Endothelial cell of umbilical vein (primary cell): ENCODE measurements at regions not wholly inside any gene's neighbourhood (a gene's known extent, or its start where the extent isn't known, plus 50 kb on each side); places are given as distances from the start of the nearest gene placed in this dataset.

Experiments
- BruUV-seq: library from RNA; stranded (reverse); fragments of 400-500 nt; replicated peaks from 2 replicates; lab custom pipeline; 2021; lab: Mats Ljungman, UMichigan
- CTCF ChIA-PET: fragments of 300-600, 350-600 bp; sonication (Branson Sonifier 250); formaldehyde crosslinking; loops from one replicate; lab custom pipeline; 2021; ENCODE audit warnings: antibody characterized with exemption, inconsistent platforms; lab: Charles Lee
- POLR2A ChIA-PET: fragments of 300-600, 350-600 bp; sonication (Branson Sonifier 250); formaldehyde crosslinking; loops from one replicate; lab custom pipeline; 2021; ENCODE audit warnings: antibody characterized with exemption, inconsistent platforms; lab: Charles Lee
- DNase-seq: peaks from one replicate; pipeline ENCODE4 v3.0.0-alpha.2; 2011; ENCODE audit warnings: low read depth, low spot score
- FAIRE-seq: peaks from 2 replicates; lab custom pipeline; 2011; peaks lifted over from hg19 to GRCh38; lab: Jason Lieb, UNC
- H2AFZ ChIP-seq: 2 replicates; pipeline ENCODE4 v1.6.0; 2012; ENCODE audit warnings: low read depth, low read length, control low read depth, inconsistent platforms
- H3K27ac ChIP-seq: 2 replicates; pipeline ENCODE4 v1.5.1; 2011; ENCODE audit warnings: low read depth, mild to moderate bottlenecking, control low read depth, low read length, moderate library complexity; ENCODE audit not compliant: insufficient read depth
- H3K27me3 ChIP-seq, 2 experiments: 2 replicates each; pipeline versions ENCODE4 v1.6.0 to v1.6.1; 2011; ENCODE audit warnings: low read length in 2 of 2, mixed read lengths in 1 of 2; ENCODE audit not compliant: control insufficient read depth in 2 of 2, insufficient read depth in 2 of 2
- H3K36me3 ChIP-seq, 2 experiments: 2 replicates in 1 of 2; 3 replicates in 1 of 2; pipeline ENCODE4 v1.5.1; 2011; ENCODE audit warnings: low read length in 2 of 2, mild to moderate bottlenecking in 1 of 2, moderate library complexity in 1 of 2; ENCODE audit not compliant: control insufficient read depth in 2 of 2, insufficient read depth in 2 of 2; ENCODE audit errors: extremely low read depth in 1 of 2
- H3K4me1 ChIP-seq: 3 replicates; pipeline ENCODE4 v1.5.1; 2011; ENCODE audit warnings: mild to moderate bottlenecking, low read length; ENCODE audit not compliant: control insufficient read depth, insufficient read depth; ENCODE audit errors: extremely low read depth
- H3K4me2 ChIP-seq: 2 replicates; pipeline ENCODE4 v1.6.1; 2011; ENCODE audit warnings: low read length, control low read depth, mixed read lengths; ENCODE audit not compliant: insufficient read depth
- H3K4me3 ChIP-seq, 3 experiments: fragments of 200-600 bp in 1 of 3; sonication (generic), shearing (Covaris generic) in 1 of 3; replicated peaks in 1 of 3; 2 replicates each; pipeline ENCODE4 v1.5.1; 2011 to 2016; ENCODE audit warnings: control low read depth in 3 of 3, low read length in 3 of 3, mild to moderate bottlenecking in 2 of 3, inconsistent platforms in 1 of 3, low read depth in 1 of 3, moderate library complexity in 1 of 3; ENCODE audit not compliant: insufficient read depth in 1 of 3
- H3K79me2 ChIP-seq: 2 replicates; pipeline ENCODE4 v1.6.0; 2012; ENCODE audit warnings: low read length, inconsistent platforms; ENCODE audit not compliant: control insufficient read depth, insufficient read depth
- H3K9ac ChIP-seq: replicated peaks from 2 replicates; pipeline ENCODE3; 2011; ENCODE audit warnings: low read length, control low read depth; ENCODE audit not compliant: insufficient read depth; ENCODE audit errors: extremely low read depth
- H3K9me1 ChIP-seq: replicated peaks from 3 replicates; pipeline ENCODE4 v1.6.0; 2011; ENCODE audit warnings: mild to moderate bottlenecking, low read length; ENCODE audit not compliant: control insufficient read depth, insufficient read depth; ENCODE audit errors: extremely low read depth
- H3K9me3 ChIP-seq: replicated peaks from 2 replicates; pipeline ENCODE4 v1.5.1; 2012; ENCODE audit warnings: low read length, inconsistent platforms; ENCODE audit not compliant: control insufficient read depth, insufficient read depth
- H4K20me1 ChIP-seq: replicated peaks from 2 replicates; pipeline ENCODE3; 2011; ENCODE audit warnings: mild to moderate bottlenecking, low read length; ENCODE audit not compliant: control insufficient read depth, insufficient read depth; ENCODE audit errors: extremely low read depth
- EZH2 ChIP-seq: IDR thresholded peaks from 2 replicates; pipeline ENCODE4 v1.6.1; 2012; ENCODE audit warnings: borderline replicate concordance, low read depth, mild to moderate bottlenecking, moderate library complexity, low read length, inconsistent platforms; ENCODE audit not compliant: severe bottlenecking
- FOS ChIP-seq: IDR thresholded peaks from 2 replicates; pipeline ENCODE4 v1.6.1; 2011; ENCODE audit warnings: mild to moderate bottlenecking, low read length, moderate library complexity, borderline replicate concordance; ENCODE audit not compliant: insufficient read depth
- GATA2 ChIP-seq: IDR thresholded peaks from 2 replicates; pipeline ENCODE4 v1.7.0; 2011; ENCODE audit warnings: low read depth, mild to moderate bottlenecking, moderate library complexity, mixed read lengths, low read length; ENCODE audit not compliant: insufficient read length, insufficient read depth
- JUN ChIP-seq: IDR thresholded peaks from 2 replicates; pipeline ENCODE4 v1.6.1; 2011; ENCODE audit warnings: borderline replicate concordance, low read depth; ENCODE audit not compliant: insufficient read length, insufficient read depth
- MYC ChIP-seq: IDR thresholded peaks from one replicate; pipeline ENCODE4 v1.6.1; 2011; ENCODE audit warnings: mild to moderate bottlenecking, low read depth, low read length
- POLR2A ChIP-seq: IDR thresholded peaks from 2 replicates; pipeline ENCODE4 v1.6.1; 2012; ENCODE audit warnings: low read depth, mild to moderate bottlenecking, control low read depth, low read length
- POLR2AphosphoS5 ChIP-seq: IDR thresholded peaks from 2 replicates; pipeline ENCODE4 v1.6.1; 2012; ENCODE audit warnings: low read depth, mild to moderate bottlenecking, control low read depth, low read length, moderate library complexity; ENCODE audit not compliant: insufficient read depth
- dilution Hi-C: fragments of 300-500 bp; cut with MboI; formaldehyde crosslinking; loops from one replicate; pipeline ENCODE4 v1.15.0; 2019; ENCODE audit warnings: low sequenced_read_pairs; ENCODE audit not compliant: extremely low pct_ligation_motif_present
- intact Hi-C: fragments of 100-400 bp; cut with micrococcal nuclease; formaldehyde crosslinking; loops from one replicate; pipeline ENCODE4 v1.10.0; 2022
- TF ChIP-seq, protein P1 (sequence below): IDR thresholded peaks from 2 replicates; pipeline ENCODE4 v1.6.1; 2011; ENCODE audit not compliant: insufficient read depth, insufficient read length
- TF ChIP-seq, protein P2 (sequence below), 2 donors: IDR thresholded peaks; 1 replicate in 1 of 2; 2 replicates in 1 of 2; pipeline ENCODE4 v1.5.1; 2011; ENCODE audit warnings: low read length in 2 of 2, mild to moderate bottlenecking in 2 of 2, moderate library complexity in 2 of 2, control low read depth in 1 of 2, inconsistent platforms in 1 of 2, low read depth in 1 of 2; ENCODE audit not compliant: insufficient read depth in 1 of 2; ENCODE audit errors: extremely low read depth in 1 of 2

DNA sequence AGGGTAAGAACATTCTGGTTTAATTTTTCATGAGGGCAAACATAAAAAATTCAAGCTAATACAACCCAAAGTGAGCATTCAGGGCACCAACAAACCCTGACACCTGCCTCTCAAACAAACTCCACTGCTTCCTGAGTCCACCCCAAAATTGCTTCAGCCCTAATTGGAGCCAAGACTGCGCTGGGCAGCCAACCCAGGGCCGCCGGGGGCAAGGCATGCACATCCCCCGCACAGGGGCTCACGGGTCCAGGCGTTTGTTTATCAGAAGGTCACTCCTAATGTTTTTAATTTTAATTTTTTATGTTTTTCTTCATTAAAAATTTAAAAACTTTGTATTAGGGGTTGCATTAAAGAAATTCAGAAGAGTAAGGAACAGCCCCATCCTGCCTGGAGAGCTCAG is 459.1 kb upstream of the CDH4 start:
- Histone ChIP-seq H3K27me3 (no peaks in the 10 kb centered on the region), H3K9ac (no peak overlapping the region), H2AFZ (no peak overlapping the region), H3K79me2 (no peaks in the 10 kb centered on the region), H3K4me3 (no peak overlapping the region), H3K36me3 (no peaks in the 10 kb centered on the region), H3K9me1 (no peaks in the 10 kb centered on the region), H3K27ac (no peak overlapping the region), H3K4me2 (no peak overlapping the region), H3K4me1 (no peaks in the 10 kb centered on the region), H3K9me3 (peaks cover 12% of the 10 kb centered on the region), H4K20me1 (no peaks in the 10 kb centered on the region)
- CTCF ChIA-PET, result no interaction called here
- TF ChIP-seq GATA2 (no peak), JUN (no peak), POLR2A (no peak), POLR2AphosphoS5 (no peak)
- TF ChIP-seq, protein P1, sequence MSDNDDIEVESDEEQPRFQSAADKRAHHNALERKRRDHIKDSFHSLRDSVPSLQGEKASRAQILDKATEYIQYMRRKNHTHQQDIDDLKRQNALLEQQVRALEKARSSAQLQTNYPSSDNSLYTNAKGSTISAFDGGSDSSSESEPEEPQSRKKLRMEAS, result no peak
- no TSS peak for BruUV-seq
- POLR2A ChIA-PET, result no interaction called here
- dilution Hi-C loops (no loop called here), intact Hi-C loops (no loop called here)
- FAIRE-seq, result no peak
- no peak for DNase-seq

DNA sequence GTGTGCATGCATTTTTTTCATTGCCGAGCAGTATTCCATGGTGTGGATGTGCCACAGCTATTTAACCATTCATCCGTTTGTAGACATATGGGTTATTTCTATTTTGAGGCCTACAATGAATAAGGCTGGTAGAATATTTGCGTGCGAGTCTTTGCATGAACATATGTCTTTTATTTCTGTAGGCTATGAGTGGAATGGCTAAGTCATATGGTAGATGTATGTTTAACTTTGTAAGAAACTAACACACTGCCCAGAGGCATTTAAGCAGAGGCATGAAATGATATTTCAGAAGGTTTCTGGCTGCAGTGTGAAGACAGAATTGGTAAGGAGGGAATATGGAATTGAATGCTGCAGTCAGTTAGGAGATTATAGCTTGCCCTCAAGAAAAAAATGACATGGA is 457.4 kb upstream of the CDH4 start:
- Histone ChIP-seq H3K36me3 (no peaks in the 10 kb centered on the region), H3K9ac (no peak overlapping the region), H3K27me3 (no peaks in the 10 kb centered on the region), H3K9me3 (peaks cover 11% of the 10 kb centered on the region), H3K4me2 (no peak overlapping the region), H2AFZ (no peak overlapping the region), H3K79me2 (no peaks in the 10 kb centered on the region), H3K4me1 (no peaks in the 10 kb centered on the region), H3K9me1 (no peaks in the 10 kb centered on the region), H3K27ac (no peak overlapping the region), H4K20me1 (no peaks in the 10 kb centered on the region), H3K4me3 (no peak overlapping the region)
- no peak for DNase-seq
- FAIRE-seq, result no peak
- intact Hi-C loops (no loop called here), dilution Hi-C loops (no loop called here)
- CTCF ChIA-PET, result no interaction called here
- BruUV-seq, result no TSS peak
- POLR2A ChIA-PET, result no interaction called here
- TF ChIP-seq POLR2A (no peak), FOS (no peak), JUN (no peak), GATA2 (no peak), EZH2 (no peak), MYC (no peak), POLR2AphosphoS5 (no peak)
- TF ChIP-seq, protein P1, result no peak
- TF ChIP-seq, protein P2, sequence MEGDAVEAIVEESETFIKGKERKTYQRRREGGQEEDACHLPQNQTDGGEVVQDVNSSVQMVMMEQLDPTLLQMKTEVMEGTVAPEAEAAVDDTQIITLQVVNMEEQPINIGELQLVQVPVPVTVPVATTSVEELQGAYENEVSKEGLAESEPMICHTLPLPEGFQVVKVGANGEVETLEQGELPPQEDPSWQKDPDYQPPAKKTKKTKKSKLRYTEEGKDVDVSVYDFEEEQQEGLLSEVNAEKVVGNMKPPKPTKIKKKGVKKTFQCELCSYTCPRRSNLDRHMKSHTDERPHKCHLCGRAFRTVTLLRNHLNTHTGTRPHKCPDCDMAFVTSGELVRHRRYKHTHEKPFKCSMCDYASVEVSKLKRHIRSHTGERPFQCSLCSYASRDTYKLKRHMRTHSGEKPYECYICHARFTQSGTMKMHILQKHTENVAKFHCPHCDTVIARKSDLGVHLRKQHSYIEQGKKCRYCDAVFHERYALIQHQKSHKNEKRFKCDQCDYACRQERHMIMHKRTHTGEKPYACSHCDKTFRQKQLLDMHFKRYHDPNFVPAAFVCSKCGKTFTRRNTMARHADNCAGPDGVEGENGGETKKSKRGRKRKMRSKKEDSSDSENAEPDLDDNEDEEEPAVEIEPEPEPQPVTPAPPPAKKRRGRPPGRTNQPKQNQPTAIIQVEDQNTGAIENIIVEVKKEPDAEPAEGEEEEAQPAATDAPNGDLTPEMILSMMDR (IDR thresholded peaks at IDR 0.05; ENCODE audit: extremely low read depth in 1 of 2, insufficient read depth in 1 of 2, low read depth in 1 of 2, low read length in 2 of 2), result no peak
